ENCODE measurements at regions not wholly inside any gene's neighbourhood (a gene's known extent, or its start where the extent isn't known, plus 50 kb on each side); places are given as distances from the start of the nearest gene placed in this dataset.

DNA sequence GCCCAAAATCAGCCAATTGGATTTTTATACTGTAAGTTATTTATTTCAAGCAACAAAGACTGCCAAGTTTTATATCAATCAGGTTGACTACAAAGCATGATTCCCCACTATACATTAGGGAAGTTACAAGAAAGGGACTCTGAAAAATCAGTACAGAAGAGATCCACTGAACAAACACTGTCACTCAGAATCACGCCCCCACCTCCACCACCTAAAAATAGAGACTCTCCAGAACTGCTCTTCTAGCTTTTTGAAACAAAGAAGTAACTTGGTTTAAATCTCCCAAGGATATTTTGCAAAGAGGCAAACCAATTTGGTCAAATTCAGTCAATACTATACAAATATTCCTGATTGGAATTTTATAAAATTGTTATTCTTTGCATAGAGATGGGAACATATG, 438.0 kb downstream of the HTR1A start:
- TF ChIP-seq CTCF (IDR thresholded peaks at IDR 0.05) = no peak
- TF ChIP-seq POLR2A (IDR thresholded peaks at IDR 0.05) = no peak
